Smooth muscle cell (in vitro differentiated cells): ENCODE measurements at regions not wholly inside any gene's neighbourhood (a gene's known extent, or its start where the extent isn't known, plus 50 kb on each side); places are given as distances from the start of the nearest gene placed in this dataset.

ENCODE experiments used
- DNase-seq: peaks from one replicate; lab custom pipeline; 2025; ENCODE audit not compliant: unreplicated experiment; lab: John Stamatoyannopoulos, UW
- H2AFZ ChIP-seq: fragments of 200-600 bp; sonication (generic); 2 replicates; pipeline ENCODE4 v1.6.0; 2016; ENCODE audit warnings: antibody characterized with exemption, low read depth, mild to moderate bottlenecking
- H3F3A ChIP-seq: fragments of 200-600 bp; sonication (generic); 2 replicates; pipeline ENCODE4 v1.6.0; 2017; ENCODE audit warnings: antibody characterized with exemption, low read depth
- H3K27ac ChIP-seq: fragments of 200-600 bp; sonication (generic); 2 replicates; pipeline ENCODE4 v1.5.1; 2016; ENCODE audit warnings: low read depth, mild to moderate bottlenecking
- H3K27me3 ChIP-seq: fragments of 200-600 bp; sonication (generic); 2 replicates; pipeline ENCODE4 v1.6.1; 2016; ENCODE audit warnings: low read depth, mild to moderate bottlenecking
- H3K36me3 ChIP-seq: fragments of 200-600 bp; sonication (generic); 2 replicates; pipeline ENCODE4 v1.5.1; 2016; ENCODE audit warnings: low read depth
- H3K4me1 ChIP-seq: fragments of 200-600 bp; sonication (generic); 2 replicates; pipeline ENCODE4 v1.5.1; 2016; ENCODE audit warnings: low read depth
- H3K4me2 ChIP-seq: fragments of 200-600 bp; sonication (generic); 2 replicates; pipeline ENCODE4 v1.6.0; 2016; ENCODE audit warnings: mild to moderate bottlenecking
- H3K4me3 ChIP-seq: fragments of 200-600 bp; sonication (generic); 2 replicates; pipeline ENCODE4 v1.5.1; 2016; ENCODE audit warnings: mild to moderate bottlenecking
- H3K79me2 ChIP-seq: fragments of 200-600 bp; sonication (generic); 2 replicates; pipeline ENCODE4 v1.6.0; 2016; ENCODE audit warnings: low read depth, mild to moderate bottlenecking
- H3K9ac ChIP-seq: fragments of 200-600 bp; sonication (generic); 2 replicates; pipeline ENCODE4 v1.6.0; 2016; ENCODE audit warnings: low read depth
- H3K9me3 ChIP-seq: fragments of 200-600 bp; sonication (generic); replicated peaks from 2 replicates; pipeline ENCODE4 v1.5.1; 2016; ENCODE audit warnings: low read depth
- H4K20me1 ChIP-seq: fragments of 200-600 bp; sonication (generic); 2 replicates; pipeline ENCODE4 v1.6.0; 2016; ENCODE audit warnings: low read depth
- CTCF ChIP-seq: fragments of 200-600 bp; sonication (generic); IDR thresholded peaks from 2 replicates; pipeline ENCODE4 v1.5.1; 2017; ENCODE audit warnings: borderline replicate concordance, mild to moderate bottlenecking, antibody characterized with exemption; ENCODE audit not compliant: insufficient read depth, poor library complexity, severe bottlenecking
- WGBS: methylation state at CpG from one replicate; pipeline ENCODE4 v1.1.7; 2016; ENCODE audit warnings: low lambda C conversion rate; 5-methylcytosine and 5-hydroxymethylcytosine counted together

DNA sequence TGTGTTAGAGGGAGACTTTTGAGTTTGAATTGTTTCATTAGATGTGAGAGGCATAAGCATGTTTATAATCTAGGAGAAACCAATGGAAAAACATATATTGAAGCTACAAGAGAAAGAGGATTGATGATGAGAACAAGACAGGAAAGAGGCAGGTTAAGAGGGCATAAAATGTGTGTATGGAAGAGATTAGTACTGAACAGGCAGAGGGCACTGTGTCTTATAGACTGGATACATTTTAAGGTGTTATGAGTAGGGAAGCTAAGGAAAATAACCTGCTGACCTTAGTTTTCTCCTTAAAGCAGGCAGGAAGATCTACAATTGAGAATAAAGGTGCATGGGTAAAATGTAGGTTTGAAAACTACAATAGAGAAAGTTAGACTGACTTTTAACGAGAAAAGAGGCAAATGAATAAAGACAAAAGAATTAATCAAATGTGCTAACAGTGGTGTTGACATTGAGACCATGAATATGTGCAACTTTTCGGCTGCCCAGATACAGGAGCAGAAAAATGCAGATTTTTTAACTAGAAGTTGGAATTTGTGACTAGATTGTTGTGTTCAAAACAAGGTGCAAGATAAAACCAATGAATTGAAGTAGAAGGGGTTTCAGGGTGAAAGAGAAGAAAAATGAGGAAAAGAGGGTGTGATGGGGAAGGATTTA lies 846.3 kb downstream of the HACE1 start:
- no peaks in the 10 kb centered on the region for H3K27me3 ChIP-seq
- no peak for DNase-seq
- H4K20me1 ChIP-seq = no peaks in the 10 kb centered on the region
- no peak overlapping the region for H3K9ac ChIP-seq
- no peak overlapping the region for H2AFZ ChIP-seq
- no peaks in the 10 kb centered on the region for H3K9me3 ChIP-seq
- H3K4me1 ChIP-seq = no peaks in the 10 kb centered on the region
- no peak overlapping the region for H3K27ac ChIP-seq
- WGBS = 75% methylated on average over 2 of the region's 2 CpGs
- H3K4me2 ChIP-seq = no peak overlapping the region
- H3K4me3 ChIP-seq = no peak overlapping the region
- H3F3A ChIP-seq = no peaks in the 10 kb centered on the region
- no peaks in the 10 kb centered on the region for H3K36me3 ChIP-seq
- H3K79me2 ChIP-seq = no peaks in the 10 kb centered on the region
- TF ChIP-seq CTCF = no peak

DNA sequence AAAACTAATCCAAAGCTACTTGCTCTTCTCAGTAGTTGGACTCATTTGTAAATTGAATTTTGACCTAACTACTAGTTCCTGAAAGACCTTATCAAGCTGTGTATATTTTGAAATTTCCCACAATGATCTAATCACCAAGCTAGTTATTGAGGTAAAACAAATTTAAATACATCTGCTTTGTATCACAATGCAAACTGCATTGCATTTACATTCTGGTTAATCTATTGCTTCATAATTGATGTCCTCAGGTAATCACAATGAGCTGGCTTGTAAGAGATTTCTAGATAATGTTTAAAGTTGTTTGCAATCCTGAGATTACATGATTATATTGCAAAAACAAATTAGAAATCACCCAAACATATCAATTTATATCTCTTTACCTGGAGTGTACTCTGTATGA lies 848.8 kb downstream of the HACE1 start:
- H3K36me3 ChIP-seq = no peaks in the 10 kb centered on the region
- no peaks in the 10 kb centered on the region for H3F3A ChIP-seq

GRCh38 chr6:104003803-104004516 lies 855.8 kb downstream of the HACE1 start:
- WGBS = 71% methylated on average over 3 of the region's 3 CpGs
- no peaks in the 10 kb centered on the region for H3K4me1 ChIP-seq
- no peaks in the 10 kb centered on the region for H3K79me2 ChIP-seq
- no peak overlapping the region for H3K9ac ChIP-seq
- H4K20me1 ChIP-seq = no peaks in the 10 kb centered on the region
- no peaks in the 10 kb centered on the region for H3K9me3 ChIP-seq
- H2AFZ ChIP-seq = no peak overlapping the region
- no peak for DNase-seq
- TF ChIP-seq CTCF = peak; percentile 18
- no peak overlapping the region for H3K4me2 ChIP-seq
- no peaks in the 10 kb centered on the region for H3K27me3 ChIP-seq
- no peaks in the 10 kb centered on the region for H3F3A ChIP-seq
- no peak overlapping the region for H3K4me3 ChIP-seq
- no peaks in the 10 kb centered on the region for H3K36me3 ChIP-seq
- H3K27ac ChIP-seq = no peak overlapping the region

More for the DNA sequence above, 848.8 kb downstream of the HACE1 start:
- H3K9me3 ChIP-seq = no peaks in the 10 kb centered on the region
- no peak overlapping the region for H3K4me3 ChIP-seq
- no peaks in the 10 kb centered on the region for H3K27me3 ChIP-seq
- no peak overlapping the region for H3K9ac ChIP-seq
- H2AFZ ChIP-seq = no peak overlapping the region
- H3K27ac ChIP-seq = no peak overlapping the region
- DNase-seq = no peak
- no peaks in the 10 kb centered on the region for H4K20me1 ChIP-seq
- H3K4me1 ChIP-seq = no peaks in the 10 kb centered on the region
- no peak overlapping the region for H3K4me2 ChIP-seq
- TF ChIP-seq CTCF = no peak
- H3K79me2 ChIP-seq = no peaks in the 10 kb centered on the region

DNA sequence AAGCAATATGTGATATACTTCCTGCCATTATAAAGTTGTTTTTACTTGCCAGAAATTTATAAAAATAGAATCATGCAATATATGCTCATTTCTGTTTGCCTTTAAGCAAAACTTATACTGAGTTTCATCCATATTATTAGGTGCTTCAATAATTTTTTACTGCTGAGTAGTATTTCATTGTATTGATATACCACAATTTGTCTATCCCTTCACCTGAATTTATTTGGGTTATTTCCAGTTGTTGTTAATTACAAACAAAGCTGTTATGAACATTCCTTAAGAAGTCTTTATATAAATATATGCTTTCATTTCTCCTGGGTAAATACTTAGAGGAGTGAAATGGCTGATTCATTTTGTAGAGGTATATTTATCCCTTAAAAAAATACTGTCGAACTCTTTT lies 864.1 kb downstream of the HACE1 start:
- no peak overlapping the region for H3K9ac ChIP-seq
- H3F3A ChIP-seq = no peaks in the 10 kb centered on the region
- no peaks in the 10 kb centered on the region for H3K27me3 ChIP-seq
- H3K4me2 ChIP-seq = no peak overlapping the region
- H2AFZ ChIP-seq = no peak overlapping the region
- no peaks in the 10 kb centered on the region for H4K20me1 ChIP-seq
- DNase-seq = no peak
- no peak for TF ChIP-seq CTCF
- H3K4me3 ChIP-seq = no peak overlapping the region
- H3K27ac ChIP-seq = no peak overlapping the region
- peaks cover 14% of the 10 kb centered on the region for H3K4me1 ChIP-seq
- no peaks in the 10 kb centered on the region for H3K79me2 ChIP-seq
- 100% methylated on average over 1 of the region's 1 CpG for WGBS
- H3K9me3 ChIP-seq = no peaks in the 10 kb centered on the region
- no peaks in the 10 kb centered on the region for H3K36me3 ChIP-seq
